Gastroesophageal sphincter (tissue), 3 donors: ENCODE measurements at regions not wholly inside any gene's neighbourhood (a gene's known extent, or its start where the extent isn't known, plus 50 kb on each side); places are given as distances from the start of the nearest gene placed in this dataset.

Source experiments
- CTCF ChIP-seq, 4 experiments: fragments of 200-600 bp in 2 of 4; fragments of 450-650 bp in 2 of 4; sonication (generic) in 1 of 4; IDR thresholded peaks; one replicate each; pipeline ENCODE4 v1.5.1; 2017 to 2019; ENCODE audit warnings: antibody characterized with exemption in 4 of 4, mild to moderate bottlenecking in 2 of 4, moderate library complexity in 2 of 4
- EP300 ChIP-seq: sonication (generic); formaldehyde crosslinking; IDR thresholded peaks from one replicate; pipeline ENCODE4 v1.6.1; 2017; ENCODE audit warnings: antibody characterized with exemption, mild to moderate bottlenecking
- POLR2A ChIP-seq, 2 donors: fragments of 450-650 bp; IDR thresholded peaks; one replicate each; pipeline ENCODE4 v1.6.1; 2017; ENCODE audit warnings: antibody characterized with exemption in 2 of 2, mild to moderate bottlenecking in 2 of 2, moderate library complexity in 1 of 2
- POLR2AphosphoS5 ChIP-seq: sonication (generic); formaldehyde crosslinking; IDR thresholded peaks from one replicate; pipeline ENCODE4 v1.6.1; 2017; ENCODE audit warnings: antibody characterized with exemption

GRCh38 chr11:64447831-64448598, 89.1 kb downstream of the RPS6KA4 start:
- TF ChIP-seq POLR2A (IDR thresholded peaks at IDR 0.05) (no peak), CTCF (IDR thresholded peaks at IDR 0.05) (no peak), POLR2AphosphoS5 (no peak), EP300 (no peak)
